B cell (primary cell): ENCODE measurements at regions not wholly inside any gene's neighbourhood (a gene's known extent, or its start where the extent isn't known, plus 50 kb on each side); places are given as distances from the start of the nearest gene placed in this dataset.

Experiments
- ATAC-seq: fragments of 200-7000 bp; cut with Tn5 transposase; one replicate; pipeline ENCODE4 v1.10.0; 2021; ENCODE audit warnings: low read depth, mild to moderate bottlenecking, moderate number of reproducible peaks, moderate library complexity
- CTCF ChIA-PET: fragments of 350-600 bp; sonication (Branson Sonifier 250); formaldehyde crosslinking; loops from one replicate; lab custom pipeline; 2021; ENCODE audit warnings: antibody characterized with exemption, inconsistent platforms; lab: Charles Lee
- POLR2A ChIA-PET: fragments of 350-600 bp; sonication (Branson Sonifier 250); formaldehyde crosslinking; loops from one replicate; lab custom pipeline; 2021; ENCODE audit warnings: antibody characterized with exemption; lab: Charles Lee
- DNase-seq: peaks from one replicate; pipeline ENCODE4 v3.0.0; 2013
- H2AFZ ChIP-seq: 2 replicates; pipeline ENCODE4 v1.6.1; 2012; ENCODE audit warnings: mild to moderate bottlenecking, low read depth, low read length; ENCODE audit not compliant: insufficient read depth, poor library complexity, severe bottlenecking
- H3K27ac ChIP-seq, 2 donors: 1 replicate in 1 of 2; 2 replicates in 1 of 2; pipeline ENCODE4 v1.5.1; 2012 to 2013; ENCODE audit warnings: low read length in 2 of 2, mild to moderate bottlenecking in 2 of 2, moderate library complexity in 1 of 2
- H3K27me3 ChIP-seq, 4 experiments: fragments of 200-600 bp in 1 of 4; sonication (generic) in 1 of 4; replicated peaks in 1 of 4; 1 replicate in 2 of 4; 2 replicates in 2 of 4; pipeline versions ENCODE4 v1.6.1 to v1.7.0; 2013 to 2016; ENCODE audit warnings: low read length in 3 of 4, mild to moderate bottlenecking in 2 of 4, mixed read lengths in 1 of 4, moderate library complexity in 1 of 4; ENCODE audit not compliant: insufficient read depth in 4 of 4, control insufficient read depth in 3 of 4; ENCODE audit errors: control extremely low read depth in 1 of 4
- H3K36me3 ChIP-seq, 2 experiments: replicated peaks in 1 of 2; 1 replicate in 1 of 2; 2 replicates in 1 of 2; pipeline versions ENCODE4 v1.6.1 to v1.7.1; 2013; ENCODE audit warnings: low read length in 1 of 2; ENCODE audit not compliant: insufficient read depth in 2 of 2, control insufficient read depth in 1 of 2; ENCODE audit errors: control extremely low read depth in 1 of 2, extremely low read depth in 1 of 2
- H3K4me1 ChIP-seq, 2 donors: fragments of 200-600 bp in 1 of 2; sonication (generic) in 1 of 2; 1 replicate in 1 of 2; 2 replicates in 1 of 2; pipeline versions ENCODE4 v1.5.1 to v1.6.1; 2013 to 2017; ENCODE audit warnings: low read length in 2 of 2; ENCODE audit not compliant: control insufficient read depth in 2 of 2, insufficient read depth in 2 of 2
- H3K4me2 ChIP-seq: replicated peaks from 2 replicates; pipeline ENCODE3; 2012; ENCODE audit warnings: mild to moderate bottlenecking, low read depth, low read length; ENCODE audit not compliant: poor library complexity, severe bottlenecking
- H3K4me3 ChIP-seq, 5 experiments: fragments of 200-600 bp in 1 of 5; sonication (generic) in 1 of 5; 1 replicate in 3 of 5; 2 replicates in 2 of 5; pipeline versions ENCODE4 v1.5.1 to v1.7.0; 2011 to 2016; ENCODE audit warnings: low read length in 4 of 5, mild to moderate bottlenecking in 4 of 5, low read depth in 2 of 5, control low read depth in 1 of 5, moderate library complexity in 1 of 5; ENCODE audit not compliant: insufficient read depth in 1 of 5; ENCODE audit errors: control extremely low read depth in 1 of 5, extremely low read depth in 1 of 5
- H3K79me2 ChIP-seq: fragments of 200-600 bp; sonication (generic); one replicate; pipeline ENCODE4 v1.6.0; 2016; ENCODE audit warnings: low read length; ENCODE audit not compliant: control insufficient read depth, insufficient read depth
- H3K9ac ChIP-seq: fragments of 200-600 bp; sonication (generic); 2 replicates; pipeline ENCODE4 v1.6.1; 2017; ENCODE audit warnings: mild to moderate bottlenecking, low read length, moderate library complexity
- H3K9me3 ChIP-seq, 3 donors: one replicate each; pipeline versions ENCODE4 v1.6.1 to v1.7.1; 2013; ENCODE audit warnings: low read length in 2 of 3; ENCODE audit not compliant: control insufficient read depth in 2 of 3, insufficient read depth in 1 of 3; ENCODE audit errors: control extremely low read depth in 1 of 3
- H4K20me1 ChIP-seq: 2 replicates; pipeline ENCODE4 v1.6.0; 2012; ENCODE audit warnings: mild to moderate bottlenecking, low read length; ENCODE audit not compliant: insufficient read depth, control insufficient read depth, poor library complexity, severe bottlenecking
- H3K27ac Mint-ChIP-seq: one replicate; pipeline ENCODE4 v1.8.0; 2021; ENCODE audit warnings: mixed read lengths
- H3K27me3 Mint-ChIP-seq: one replicate; pipeline ENCODE4 v1.8.0; 2021; ENCODE audit warnings: mixed read lengths
- H3K4me1 Mint-ChIP-seq: one replicate; pipeline ENCODE4 v1.8.0; 2021; ENCODE audit warnings: mixed read lengths
- H3K4me3 Mint-ChIP-seq: one replicate; pipeline ENCODE4 v1.8.0; 2021; ENCODE audit warnings: mixed read lengths
- H3K9me3 Mint-ChIP-seq: one replicate; pipeline ENCODE4 v1.8.0; 2022; ENCODE audit warnings: mixed read lengths; ENCODE audit not compliant: insufficient read depth
- EZH2 ChIP-seq: IDR thresholded peaks from 2 replicates; pipeline ENCODE4 v1.6.1; 2012; ENCODE audit warnings: borderline replicate concordance, low read depth, mild to moderate bottlenecking, moderate library complexity, low read length; ENCODE audit not compliant: insufficient read depth, poor library complexity, severe bottlenecking
- WGBS: methylation state at CpG from one replicate; pipeline ENCODE4 v1.1.5; 2013; ENCODE audit warnings: missing lambda C conversion rate; ENCODE audit not compliant: insufficient coverage; 5-methylcytosine and 5-hydroxymethylcytosine counted together
- intact Hi-C: fragments of 100-400 bp; cut with micrococcal nuclease; formaldehyde crosslinking; loops from one replicate; pipeline ENCODE4 v1.10.0; 2022
- TF ChIP-seq, protein P1 (sequence below): fragments of 200-600 bp; IDR thresholded peaks from one replicate; pipeline ENCODE4 v1.8.0; 2022; ENCODE audit warnings: antibody characterized with exemption, mild to moderate bottlenecking

GRCh38 chr1:58908561-58909560 is 125.0 kb upstream of the JUN start:
- TF ChIP-seq, protein P1, sequence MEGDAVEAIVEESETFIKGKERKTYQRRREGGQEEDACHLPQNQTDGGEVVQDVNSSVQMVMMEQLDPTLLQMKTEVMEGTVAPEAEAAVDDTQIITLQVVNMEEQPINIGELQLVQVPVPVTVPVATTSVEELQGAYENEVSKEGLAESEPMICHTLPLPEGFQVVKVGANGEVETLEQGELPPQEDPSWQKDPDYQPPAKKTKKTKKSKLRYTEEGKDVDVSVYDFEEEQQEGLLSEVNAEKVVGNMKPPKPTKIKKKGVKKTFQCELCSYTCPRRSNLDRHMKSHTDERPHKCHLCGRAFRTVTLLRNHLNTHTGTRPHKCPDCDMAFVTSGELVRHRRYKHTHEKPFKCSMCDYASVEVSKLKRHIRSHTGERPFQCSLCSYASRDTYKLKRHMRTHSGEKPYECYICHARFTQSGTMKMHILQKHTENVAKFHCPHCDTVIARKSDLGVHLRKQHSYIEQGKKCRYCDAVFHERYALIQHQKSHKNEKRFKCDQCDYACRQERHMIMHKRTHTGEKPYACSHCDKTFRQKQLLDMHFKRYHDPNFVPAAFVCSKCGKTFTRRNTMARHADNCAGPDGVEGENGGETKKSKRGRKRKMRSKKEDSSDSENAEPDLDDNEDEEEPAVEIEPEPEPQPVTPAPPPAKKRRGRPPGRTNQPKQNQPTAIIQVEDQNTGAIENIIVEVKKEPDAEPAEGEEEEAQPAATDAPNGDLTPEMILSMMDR: no peak
- TF ChIP-seq EZH2: no peak
- no peak for DNase-seq
- H2AFZ ChIP-seq: no peak overlapping the region

More at GRCh38 chr1:58908561-58909560, 125.0 kb upstream of the JUN start:
- Histone ChIP-seq H3K79me2 (no peaks in the 10 kb centered on the region), H3K4me1 (peaks cover 4% of the 10 kb centered on the region in 2 donors), H3K9ac (no peak overlapping the region), H3K27me3 (no peaks in the 10 kb centered on the region), H3K27ac (no peak overlapping the region), H3K36me3 (no peaks in the 10 kb centered on the region), H3K9me3 (no peaks in the 10 kb centered on the region), H3K4me2 (no peak overlapping the region), H4K20me1 (no peaks in the 10 kb centered on the region), H3K4me3 (no peak overlapping the region)
- Mint-ChIP-seq H3K27ac (no peak overlapping the region), H3K4me3 (no peak overlapping the region), H3K9me3 (no peaks in the 10 kb centered on the region), H3K27me3 (peaks cover 3% of the 10 kb centered on the region), H3K4me1 (peaks cover 10% of the 10 kb centered on the region)
- WGBS: no CpG with 5 or more reads among the region's 3 CpGs
- intact Hi-C loops: no loop called here
- ATAC-seq: no peak
- ChIA-PET CTCF (no interaction called here), POLR2A (no interaction called here)
